ENCODE measurements at regions not wholly inside any gene's neighbourhood (a gene's known extent, or its start where the extent isn't known, plus 50 kb on each side); places are given as distances from the start of the nearest gene placed in this dataset.

DNA sequence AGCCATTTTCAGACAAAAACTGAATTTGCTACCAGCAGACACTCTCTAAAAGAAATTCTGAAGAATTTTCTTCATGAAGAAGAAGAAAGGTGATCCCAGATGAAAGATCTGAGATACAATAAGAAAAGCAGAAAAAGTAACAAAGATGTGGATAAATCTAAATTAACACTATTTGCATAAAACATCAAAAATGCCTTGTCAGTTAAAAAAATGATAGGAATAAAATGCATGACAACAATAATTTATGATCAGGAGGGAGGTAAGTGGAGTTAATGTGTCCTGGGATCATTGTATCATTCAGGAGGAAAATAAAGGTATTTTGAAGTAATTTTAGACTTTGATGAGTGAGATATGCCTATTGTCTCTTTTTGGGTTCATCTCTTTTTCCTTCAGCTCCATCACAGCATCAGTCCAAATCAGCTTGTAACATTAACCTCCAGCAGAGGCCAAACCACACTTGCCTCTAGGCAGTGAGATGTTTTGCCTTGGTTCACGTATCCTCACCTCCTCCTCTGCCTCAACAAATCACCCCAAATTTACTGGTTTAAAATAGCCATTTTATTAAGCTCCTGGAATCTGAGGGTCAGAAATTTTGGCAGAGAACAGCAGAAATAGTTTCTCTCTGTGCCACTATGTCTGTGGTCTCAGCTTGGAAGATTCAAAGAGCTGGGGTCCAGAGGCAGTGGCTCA, 76.9 kb upstream of the HIVEP3 start:
- TF ChIP-seq, protein P1, sequence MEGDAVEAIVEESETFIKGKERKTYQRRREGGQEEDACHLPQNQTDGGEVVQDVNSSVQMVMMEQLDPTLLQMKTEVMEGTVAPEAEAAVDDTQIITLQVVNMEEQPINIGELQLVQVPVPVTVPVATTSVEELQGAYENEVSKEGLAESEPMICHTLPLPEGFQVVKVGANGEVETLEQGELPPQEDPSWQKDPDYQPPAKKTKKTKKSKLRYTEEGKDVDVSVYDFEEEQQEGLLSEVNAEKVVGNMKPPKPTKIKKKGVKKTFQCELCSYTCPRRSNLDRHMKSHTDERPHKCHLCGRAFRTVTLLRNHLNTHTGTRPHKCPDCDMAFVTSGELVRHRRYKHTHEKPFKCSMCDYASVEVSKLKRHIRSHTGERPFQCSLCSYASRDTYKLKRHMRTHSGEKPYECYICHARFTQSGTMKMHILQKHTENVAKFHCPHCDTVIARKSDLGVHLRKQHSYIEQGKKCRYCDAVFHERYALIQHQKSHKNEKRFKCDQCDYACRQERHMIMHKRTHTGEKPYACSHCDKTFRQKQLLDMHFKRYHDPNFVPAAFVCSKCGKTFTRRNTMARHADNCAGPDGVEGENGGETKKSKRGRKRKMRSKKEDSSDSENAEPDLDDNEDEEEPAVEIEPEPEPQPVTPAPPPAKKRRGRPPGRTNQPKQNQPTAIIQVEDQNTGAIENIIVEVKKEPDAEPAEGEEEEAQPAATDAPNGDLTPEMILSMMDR (IDR thresholded peaks at IDR 0.05; ENCODE audit: poor library complexity) = no peak
- no peak for TF ChIP-seq EZH2 (IDR thresholded peaks at IDR 0.05; ENCODE audit: borderline replicate concordance)

Data from hepatocyte (in vitro differentiated cells).